ENCODE measurements at regions not wholly inside any gene's neighbourhood (a gene's known extent, or its start where the extent isn't known, plus 50 kb on each side); places are given as distances from the start of the nearest gene placed in this dataset.
A peak's percentile ranks its signal among the peaks of the same experiment; 100 is the strongest.

DNA sequence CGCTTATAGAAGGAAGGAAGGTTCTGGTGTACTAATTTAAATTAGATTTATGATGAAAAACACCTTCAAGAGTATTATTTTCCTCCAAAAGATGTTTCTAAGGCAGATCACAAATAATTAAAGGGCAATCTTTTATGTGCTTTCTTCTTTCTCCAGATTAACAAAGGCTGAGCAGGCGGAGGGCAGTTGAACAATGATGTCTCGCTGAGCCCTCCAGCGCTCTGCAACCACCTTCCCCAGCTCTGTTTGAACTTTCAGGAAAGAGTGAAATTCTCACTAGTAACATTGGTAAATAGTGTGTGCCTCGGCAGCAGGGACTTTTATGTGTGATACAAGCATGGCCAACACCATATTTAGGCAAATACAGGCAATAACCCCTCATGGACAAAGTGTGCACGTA is 379.1 kb upstream of the MKI67 start:
- DNase-seq = no peak

DNA sequence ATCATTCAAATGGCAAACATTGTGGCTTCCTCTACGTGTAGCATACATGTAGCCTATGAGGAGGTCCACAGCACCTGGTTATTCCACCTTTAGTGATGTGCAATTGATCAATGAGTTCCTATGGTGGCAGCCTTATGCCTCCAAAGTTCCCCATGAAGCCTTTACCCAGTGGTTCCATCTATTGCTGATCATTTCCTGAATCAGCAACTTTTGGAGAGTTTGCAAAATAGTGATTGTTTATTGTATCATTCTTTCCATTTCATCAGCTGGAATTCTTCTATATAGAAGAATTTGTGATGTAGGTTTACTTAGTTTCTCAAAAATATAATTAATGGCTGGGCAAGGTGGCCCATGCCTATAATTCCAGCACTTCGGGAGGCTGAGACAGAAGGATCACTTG is 380.2 kb upstream of the MKI67 start:
- DNase-seq = no peak

DNA sequence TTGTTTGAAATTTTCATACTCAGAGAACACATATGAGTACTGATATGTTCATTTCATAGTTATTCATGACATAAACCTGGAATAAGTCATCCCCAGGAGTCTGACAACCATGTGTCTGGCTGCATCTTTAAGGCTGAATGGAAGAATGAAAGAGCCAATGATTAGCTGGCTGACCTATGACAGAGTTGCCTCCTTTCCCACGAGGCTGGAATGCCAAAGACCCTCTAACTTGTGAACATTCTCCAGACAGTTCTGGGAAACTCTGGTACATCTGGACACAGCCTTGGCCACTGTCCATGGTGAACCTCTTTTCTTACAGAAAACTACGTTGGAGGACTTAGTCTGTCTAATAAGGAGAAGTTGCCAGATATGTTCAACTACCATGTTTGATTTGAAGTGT is 380.8 kb upstream of the MKI67 start:
- no peak for DNase-seq

DNA sequence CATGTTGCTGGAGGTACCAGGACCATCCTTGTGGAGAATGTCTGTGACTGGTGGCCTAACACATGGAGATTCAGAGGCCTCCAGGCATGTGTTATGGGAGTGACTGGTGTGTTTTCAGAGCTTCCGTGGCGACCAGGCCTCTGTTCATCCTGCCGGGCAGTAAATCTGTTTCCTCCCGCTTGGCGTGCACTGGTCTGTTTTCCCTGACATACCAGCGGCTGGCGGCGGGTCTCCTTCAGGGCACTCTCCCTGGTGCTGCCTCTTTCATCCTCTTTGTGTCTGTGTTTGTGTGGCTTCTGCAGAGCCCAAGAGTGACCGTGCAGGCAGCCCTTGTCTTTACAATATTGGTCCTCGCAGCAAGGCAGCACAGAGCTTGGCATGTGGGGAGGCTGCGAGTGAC is 385.1 kb upstream of the MKI67 start:
- no peak for DNase-seq

DNA sequence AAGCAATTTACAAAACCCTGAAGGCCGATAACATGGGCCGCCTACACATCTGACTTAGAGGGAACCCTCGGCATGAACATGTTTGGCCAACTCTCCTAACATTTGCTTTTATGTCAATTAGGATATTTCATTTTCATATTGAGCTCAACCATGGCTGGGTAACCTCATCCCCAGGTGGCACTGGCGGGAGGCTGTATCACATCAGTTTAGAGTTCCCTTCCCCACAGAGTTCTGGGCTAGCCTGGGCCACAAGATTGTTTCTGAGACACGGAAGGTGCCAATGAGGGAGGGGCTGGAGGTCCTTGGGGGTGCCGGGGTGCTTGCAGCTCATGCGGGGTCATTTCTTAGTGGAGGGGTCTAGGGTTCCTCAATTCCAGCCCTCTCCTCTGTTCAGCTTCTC is 386.5 kb upstream of the MKI67 start:
- DNase-seq = no peak

DNA sequence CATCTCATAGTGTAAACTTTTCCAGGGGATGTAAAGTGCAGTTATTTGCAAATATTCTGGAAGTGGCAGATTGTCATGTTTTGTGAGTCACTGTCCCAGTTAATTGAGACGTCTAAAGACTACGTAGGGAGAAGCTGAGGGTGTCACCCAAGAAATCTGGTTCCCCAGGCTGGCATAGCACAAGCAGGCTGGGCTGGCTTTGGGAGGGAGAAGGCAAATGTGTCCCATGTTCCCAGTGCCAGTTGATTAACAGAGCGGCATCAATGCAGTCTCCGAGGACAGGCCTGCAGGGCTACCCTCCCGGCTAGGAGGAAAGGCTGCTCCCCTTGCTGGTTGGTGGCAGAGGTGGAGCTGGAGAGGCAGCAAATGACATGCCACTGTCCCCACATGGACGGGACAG is 388.3 kb upstream of the MKI67 start:
- no peak for DNase-seq

DNA sequence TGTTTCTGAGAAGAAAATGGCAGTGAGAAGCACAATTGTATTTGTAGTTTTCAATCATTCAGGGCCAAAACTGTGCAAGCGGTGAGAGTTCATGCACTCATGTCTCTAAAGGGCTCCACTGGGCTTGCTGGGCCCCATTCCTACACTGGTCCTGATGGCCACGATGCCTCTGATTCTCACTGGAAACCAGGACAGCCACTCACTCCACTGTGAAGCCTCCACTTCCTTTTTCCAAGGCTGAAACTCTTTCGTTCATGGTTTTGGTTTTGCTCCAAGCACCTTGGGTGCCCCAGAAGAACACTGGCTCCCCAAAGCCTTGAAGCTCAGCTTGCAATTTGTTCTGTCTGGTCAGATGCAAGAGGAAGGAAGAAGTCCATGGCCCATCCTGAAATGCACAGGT is 390.0 kb upstream of the MKI67 start:
- DNase-seq = no peak

DNA sequence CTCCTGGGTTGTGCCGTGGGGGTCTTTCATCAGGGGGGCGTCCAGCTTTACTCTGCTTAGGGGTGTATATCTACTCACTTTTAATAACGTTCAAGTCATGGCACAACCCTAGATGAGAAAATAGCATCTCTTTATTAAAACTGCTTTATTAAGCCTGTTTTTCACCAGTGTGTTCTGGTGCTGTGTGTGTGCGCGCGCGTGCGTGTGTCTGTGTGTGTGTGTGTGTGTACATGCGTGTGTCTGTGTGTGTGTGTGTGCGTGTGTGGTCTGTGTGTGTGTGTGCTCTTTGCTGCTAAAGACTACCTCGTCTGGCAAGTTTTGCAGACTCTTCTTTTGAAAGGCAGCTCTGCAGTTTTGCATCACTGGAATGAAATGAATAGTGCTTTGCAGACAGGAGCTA is 390.9 kb upstream of the MKI67 start:
- DNase-seq = no peak

DNA sequence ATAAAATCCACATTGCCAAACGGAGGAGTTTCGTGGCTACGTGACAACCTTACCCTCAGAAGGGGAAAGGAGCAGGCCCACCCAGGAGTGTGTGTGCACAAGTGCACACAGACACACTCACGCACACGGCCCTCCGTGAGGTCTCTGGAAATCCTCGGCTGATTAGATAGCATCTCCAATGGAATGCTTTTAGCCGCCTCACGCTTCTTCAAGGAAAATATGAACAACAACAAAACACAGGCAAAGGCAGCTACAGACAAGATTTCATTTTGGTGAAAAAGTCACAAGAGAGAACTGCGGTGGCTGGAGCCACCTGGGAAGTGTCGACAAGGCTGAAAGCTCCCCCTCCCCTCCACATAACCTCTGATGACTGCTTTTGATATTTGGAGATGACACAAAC is 391.8 kb upstream of the MKI67 start:
- DNase-seq = no peak

DNA sequence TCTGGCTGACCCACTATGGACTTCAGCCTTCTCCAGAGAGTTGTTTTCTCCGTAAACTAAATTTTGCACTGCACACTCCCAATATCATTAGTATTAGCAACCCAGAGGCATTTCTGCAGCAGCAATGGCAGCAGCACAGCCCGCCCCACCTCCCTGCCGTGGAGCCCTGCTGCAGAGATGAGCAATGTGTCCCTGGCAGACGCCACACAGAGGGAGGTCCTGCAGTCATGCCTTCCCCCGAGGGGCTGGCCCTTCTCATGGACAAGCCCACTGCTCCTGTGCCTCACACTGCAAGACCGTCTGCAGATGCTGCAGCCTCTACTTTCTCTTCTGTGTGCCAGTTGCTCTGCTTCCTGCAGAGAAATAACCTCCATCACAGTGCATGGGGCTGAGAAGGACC is 393.4 kb upstream of the MKI67 start:
- DNase-seq = no peak

DNA sequence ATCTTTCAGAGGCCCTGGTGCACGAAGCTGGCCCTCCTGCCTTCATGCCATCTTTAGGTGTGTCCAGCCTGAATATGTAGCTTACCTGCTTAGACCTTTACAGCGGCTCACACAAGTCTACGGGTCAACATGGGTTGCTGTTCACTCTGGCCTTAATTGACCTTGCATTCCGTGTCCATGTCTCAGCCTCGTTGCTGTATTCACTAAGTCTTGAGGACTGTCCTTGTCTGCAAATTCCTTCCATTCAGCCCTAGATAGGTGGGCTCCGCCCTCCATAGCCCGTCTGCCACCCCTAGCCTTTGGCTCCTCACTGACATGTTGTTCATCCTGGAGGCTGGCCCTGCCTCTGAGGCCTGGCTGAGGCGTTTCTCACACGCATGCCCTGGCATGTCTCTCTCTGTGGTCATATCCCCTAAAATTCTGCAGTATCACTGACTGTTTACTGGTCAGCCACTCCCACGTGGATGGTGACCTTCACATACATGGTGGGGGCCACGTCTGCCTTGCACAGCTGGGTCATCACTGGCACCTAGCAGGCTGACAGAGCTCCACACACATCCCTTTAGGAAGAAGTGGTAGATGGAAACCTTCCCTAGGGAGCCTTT is 394.1 kb upstream of the MKI67 start:
- no peak for DNase-seq

DNA sequence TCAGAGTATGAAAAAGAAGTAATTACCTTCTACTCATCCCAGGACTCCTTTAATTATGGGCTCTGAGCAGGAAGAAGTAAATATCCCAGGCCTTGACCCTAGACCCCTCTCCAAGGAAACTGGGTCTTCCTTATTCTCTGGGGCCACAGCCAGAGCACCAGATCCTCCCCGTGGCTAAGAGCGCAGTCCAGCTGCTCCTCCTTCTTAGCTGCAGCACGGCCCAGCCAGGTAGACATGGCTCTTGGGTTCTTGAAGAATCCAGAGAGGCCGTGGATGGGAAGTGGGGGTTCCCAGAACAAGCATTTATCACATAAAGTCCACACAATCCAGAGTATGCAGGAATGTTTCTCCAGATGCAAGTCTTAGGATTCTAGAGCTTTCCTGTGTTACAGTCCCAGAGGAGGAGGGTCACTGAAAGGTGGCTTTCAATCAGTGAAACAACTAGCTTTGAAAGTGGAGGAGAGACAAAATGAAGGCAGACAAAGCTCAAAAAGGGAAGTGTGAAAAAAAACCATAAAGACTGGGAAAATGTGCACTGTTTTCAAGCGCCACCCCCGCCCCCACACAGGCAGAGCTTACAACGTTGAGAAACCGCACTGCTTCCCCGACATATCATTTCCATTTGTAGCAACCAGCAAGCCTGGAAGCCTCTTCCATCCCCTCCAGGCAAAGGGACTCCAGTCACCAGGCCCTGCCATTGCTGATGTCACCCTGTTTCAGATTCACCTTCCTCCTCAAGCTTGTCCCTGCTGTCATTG is 396.5 kb upstream of the MKI67 start:
- DNase-seq = no peak

DNA sequence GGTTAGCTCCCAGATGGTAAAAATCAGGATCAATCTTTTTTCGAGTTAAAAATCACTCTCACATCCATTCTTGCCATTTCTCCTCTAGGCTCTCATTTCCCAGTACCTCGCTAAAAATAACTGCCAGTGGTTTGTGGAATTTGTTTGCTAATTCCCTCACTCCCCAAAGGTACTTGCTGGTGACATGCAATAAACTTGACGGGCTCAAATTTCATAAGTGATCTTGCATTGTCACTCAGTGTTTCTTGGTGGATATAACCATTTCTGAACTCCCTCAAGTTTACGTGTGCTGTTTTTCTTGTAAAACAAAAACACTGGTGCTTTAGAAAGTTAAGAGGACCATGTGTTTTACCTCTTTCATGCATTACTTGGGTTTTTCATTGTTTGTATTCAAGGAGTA is 399.2 kb upstream of the MKI67 start:
- DNase-seq = no peak

DNA sequence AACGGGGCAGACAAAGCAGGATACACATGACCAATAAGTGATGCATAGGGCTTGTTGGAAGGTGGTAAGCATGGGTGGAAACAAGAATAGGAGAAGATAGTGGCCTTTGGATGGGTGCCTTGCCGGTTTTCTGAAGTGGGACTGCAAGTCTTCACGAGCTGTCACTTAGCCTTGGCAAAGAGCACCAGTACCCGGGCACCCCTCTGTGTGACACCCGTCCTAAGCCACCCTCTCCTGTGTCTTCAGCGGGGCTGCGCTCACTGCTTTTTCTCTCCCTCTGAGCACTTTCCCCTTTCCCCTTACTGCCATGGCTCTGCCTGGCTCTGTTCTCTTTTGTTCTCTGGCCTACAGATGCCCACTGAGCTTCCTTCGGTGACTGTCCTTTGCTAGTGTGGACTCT is 399.7 kb upstream of the MKI67 start:
- DNase-seq = no peak

DNA sequence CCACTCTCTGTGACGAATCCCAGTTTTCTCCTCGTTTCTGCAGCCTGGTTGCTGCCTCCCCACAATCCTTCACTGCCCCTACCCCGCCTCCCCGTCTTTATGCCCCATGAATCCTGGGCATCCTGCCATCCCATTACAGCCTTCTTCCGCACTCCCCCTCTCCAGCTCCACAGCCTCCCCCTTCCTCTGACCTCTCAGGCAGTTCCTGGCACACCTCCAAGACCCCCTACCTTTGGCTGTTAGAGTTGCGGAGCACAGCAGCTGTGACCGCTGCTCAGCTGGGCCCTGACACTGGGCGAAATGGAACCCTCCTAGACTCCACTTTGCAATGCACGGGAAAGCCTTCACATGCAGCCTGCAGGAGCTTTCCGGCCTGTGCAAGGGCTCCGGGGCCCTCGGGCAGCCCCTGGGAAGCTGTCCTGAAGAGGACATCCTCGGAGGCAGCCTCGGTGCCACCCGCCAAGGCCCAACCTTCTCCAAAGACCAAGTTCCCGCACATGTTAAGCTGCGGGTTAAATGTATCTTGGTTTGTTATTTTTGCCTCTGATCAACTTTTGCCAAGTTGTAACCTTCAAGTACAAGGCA is 400.7 kb upstream of the MKI67 start:
- DNase-seq = peak; percentile 10

DNA sequence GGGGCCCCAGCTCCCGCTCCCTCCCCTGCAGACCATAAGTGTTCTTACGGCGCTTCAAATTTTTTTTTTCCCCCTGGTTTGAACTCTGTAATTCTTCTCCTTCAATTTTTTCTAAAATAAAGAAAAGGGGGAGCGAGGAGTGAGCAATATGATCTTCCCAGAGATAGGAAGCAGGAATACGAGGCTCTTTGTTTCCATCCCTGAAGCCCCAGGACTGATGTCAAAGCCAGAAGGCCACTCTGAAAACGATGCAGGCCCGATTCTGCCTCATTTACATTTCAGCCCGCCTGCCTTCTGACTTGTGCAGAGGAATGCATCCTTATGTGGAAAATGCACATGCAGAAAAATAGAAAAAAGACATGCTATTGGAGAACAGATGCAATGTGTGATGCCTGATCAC is 401.5 kb upstream of the MKI67 start:
- DNase-seq = no peak

DNA sequence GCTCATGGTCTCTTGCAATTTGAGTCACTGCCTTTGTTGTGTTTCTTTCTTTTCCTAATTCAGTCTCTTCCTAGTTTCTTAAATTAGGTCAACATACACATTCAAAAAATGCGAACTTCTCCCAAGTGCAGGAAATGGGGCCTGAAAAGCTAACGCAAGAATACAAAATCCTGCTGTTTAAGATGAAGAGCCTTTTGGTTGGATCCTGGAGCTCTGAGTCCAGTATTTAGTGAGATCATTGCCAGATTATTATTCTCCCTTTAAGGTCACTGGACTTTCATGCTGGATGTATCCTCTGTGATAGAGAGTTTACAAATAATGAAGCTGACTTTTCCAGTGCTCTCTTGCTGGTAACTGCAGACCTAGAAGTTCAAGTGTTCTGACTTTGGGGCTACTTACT is 401.9 kb upstream of the MKI67 start:
- no peak for DNase-seq

DNA sequence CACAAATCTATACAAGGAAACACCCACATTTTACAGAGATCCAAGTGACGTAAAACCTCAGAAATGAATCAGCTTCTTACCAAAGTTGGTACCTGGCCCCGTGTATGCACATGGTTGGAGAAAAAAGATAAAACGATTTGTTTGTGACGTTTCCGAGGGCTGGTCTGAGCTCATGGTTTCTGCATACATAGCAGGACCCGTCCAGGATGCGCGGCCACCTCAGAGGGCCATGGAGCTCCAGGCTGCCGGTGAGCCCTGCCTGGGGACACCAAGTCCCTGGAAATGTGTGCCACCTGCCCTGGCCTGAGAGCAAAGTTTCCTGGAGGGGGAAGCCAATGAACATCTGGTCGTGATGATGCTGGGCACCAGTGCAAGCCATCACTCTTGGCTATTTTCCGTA is 402.6 kb upstream of the MKI67 start:
- DNase-seq = no peak

DNA sequence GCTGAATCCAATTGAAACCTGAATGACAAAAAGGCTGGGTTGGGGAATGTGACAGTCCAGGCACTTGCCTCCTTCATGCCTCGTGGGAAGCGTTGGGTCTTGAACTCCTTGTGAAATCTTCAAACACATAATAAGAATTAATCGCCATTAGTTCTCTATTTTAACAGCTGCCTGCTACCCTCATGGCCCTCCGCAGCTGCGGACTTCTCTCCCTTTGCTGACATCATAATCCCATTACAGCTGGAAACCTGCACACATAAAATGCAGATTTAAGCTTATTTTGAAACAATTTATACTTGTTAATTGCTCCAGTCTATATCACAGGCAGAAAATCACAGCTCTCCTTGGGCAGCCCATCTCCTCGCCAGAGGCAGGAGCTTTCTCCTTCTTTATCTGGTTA is 403.0 kb upstream of the MKI67 start:
- no peak for DNase-seq

DNA sequence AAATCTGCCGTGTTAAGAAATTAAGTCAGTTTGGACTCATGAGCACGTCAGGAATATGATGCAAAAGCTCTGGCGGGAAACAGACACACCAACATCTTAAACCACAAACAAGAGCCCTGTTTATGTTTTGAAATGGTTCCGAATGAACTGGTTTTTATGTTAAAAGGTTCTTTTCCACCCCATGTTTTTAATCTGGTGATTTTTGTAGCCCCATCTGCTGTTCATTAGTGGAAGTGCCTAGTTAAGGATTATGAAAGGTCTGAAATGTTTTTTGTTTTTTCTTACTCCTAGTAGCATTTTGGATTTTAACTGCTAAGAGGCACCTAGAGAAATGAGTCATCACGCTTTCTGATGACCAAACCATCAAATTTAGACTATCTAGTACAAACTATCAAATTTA is 404.1 kb upstream of the MKI67 start:
- no peak for DNase-seq

DNA sequence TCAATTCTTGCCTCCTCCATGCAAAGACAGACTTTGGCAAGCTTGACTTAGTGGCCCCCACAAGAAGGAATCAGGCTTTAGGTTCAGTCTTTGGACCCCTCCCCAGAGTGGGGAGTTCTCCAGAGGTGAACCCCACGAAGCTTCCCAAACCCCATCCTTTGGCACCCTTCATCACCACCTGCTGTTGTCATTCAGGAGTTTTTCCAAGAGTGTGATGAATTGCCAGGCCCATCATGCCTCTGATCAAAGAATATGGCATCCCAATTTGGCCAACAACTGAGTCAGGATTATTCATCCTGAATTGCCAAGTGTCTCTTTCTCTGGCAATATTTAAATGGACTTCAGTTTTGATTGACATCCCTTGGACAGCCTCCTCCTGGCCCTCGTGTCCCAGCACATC is 404.7 kb upstream of the MKI67 start:
- DNase-seq = no peak

DNA sequence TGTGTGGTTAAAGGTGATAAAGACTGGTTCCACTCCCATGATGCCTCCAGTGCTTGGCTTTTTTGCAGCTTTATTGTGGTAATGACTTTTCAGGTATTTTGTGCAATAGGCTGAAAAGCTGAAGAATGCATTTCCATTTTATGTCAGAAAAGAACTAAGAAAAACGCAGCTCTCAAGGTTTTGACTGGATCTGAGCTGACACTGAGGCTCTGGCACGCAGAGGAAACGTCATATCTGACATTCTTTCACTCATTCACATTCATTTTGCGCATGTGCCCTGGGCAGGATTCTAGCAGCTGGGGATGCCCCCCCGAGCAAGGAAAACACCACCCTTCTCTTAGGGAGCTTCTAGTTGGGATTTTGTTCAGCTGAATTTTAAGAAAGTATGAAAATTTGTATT is 408.5 kb upstream of the MKI67 start:
- no peak for DNase-seq

DNA sequence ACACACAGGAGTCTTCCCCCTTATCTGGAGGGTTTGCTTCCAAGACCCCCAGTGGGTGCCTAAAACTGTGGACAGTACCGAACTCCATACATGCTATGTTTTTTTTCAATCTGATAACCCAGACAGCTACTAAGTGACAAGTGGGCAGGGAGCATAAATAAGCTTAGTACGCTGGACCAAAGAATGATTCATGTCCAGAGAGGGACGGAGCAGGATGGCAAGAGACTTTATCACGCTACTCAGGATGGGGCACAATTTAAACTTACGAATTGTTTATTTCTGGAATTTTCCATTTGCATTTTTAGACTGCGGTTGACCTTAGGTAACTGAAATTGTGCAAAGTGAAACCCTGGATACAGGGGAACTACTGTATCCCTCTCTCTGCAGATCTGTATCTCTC is 410.0 kb upstream of the MKI67 start:
- no peak for DNase-seq

DNA sequence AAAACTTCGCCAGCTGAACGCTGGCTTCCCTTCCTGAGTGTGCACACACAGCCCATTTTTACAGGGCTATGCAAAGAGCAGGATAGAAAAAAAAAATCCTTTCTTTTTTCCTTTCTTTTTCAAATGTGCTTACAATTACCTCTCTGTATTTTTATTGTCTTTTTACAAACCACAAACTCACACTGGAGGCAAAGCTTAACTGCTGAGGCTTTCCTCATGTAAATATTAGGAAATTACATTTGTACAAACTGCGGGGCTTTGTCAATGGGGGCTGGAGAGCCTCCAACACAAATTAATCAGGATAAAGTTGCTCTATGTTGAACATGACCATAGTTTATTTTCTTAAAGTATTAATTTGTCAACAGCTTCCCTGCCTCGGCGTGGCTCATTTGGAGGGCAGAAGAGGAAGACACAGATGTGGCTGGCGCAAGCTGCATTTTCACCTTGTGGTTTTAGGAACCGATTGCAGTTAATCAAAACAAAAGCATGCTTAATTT is 411.7 kb upstream of the MKI67 start:
- no peak for DNase-seq

DNA sequence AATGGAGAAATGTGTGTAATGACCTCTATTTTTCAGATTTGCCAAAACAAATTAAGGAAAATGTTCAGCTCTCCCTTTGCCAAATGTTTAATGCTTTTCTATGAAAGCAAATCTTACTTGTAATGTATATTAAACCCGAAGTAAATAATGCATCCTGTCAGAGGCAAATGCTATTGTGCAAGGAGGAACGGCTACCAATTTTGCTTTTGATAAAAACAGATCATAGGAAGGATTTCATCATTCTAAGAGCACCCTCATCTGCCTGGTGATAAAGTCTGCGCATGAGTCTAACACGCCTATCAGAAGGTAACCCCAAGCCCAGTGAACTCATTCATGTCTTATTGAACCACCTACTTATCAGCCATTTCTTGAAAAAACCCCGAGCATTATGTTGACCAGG is 412.4 kb upstream of the MKI67 start:
- no peak for DNase-seq

Data from NCI-H69 (cell line).